ENCODE measurements at regions not wholly inside any gene's neighbourhood (a gene's known extent, or its start where the extent isn't known, plus 50 kb on each side); places are given as distances from the start of the nearest gene placed in this dataset.

DNA sequence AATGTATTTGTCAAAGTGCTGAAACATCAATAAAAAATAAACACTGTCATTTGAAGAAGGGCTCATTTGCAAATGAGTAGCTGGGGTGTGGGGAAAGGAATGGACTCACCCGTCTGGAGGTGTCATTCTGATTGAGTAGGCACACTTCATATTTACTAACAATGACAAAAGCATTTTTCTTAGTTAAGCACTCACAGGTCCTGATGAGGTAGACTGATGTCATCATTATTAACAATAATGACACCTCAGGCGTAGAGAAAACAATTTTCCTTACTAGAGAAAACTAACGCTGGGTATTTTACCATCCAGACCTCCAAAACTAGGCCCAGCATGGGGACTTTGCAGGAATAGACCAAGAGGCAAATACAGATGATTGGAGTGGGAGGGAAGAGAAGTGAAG is 76.0 kb downstream of the UNC5CL start:
- no TSS peak for BruUV-seq (replicated peaks)
- CTCF ChIA-PET (ENCODE audit: low intra/inter-chr PET ratio, low total read pairs), result no interaction called here
- H3K27ac ChIP-seq (ENCODE audit: extremely low read length, insufficient read depth, low read length), result no peak overlapping the region
- H3K36me3 ChIP-seq (replicated peaks in 1 of 2; ENCODE audit: control insufficient read depth in 1 of 2, insufficient read depth in 2 of 2, low read length in 2 of 2), result no peaks in the 10 kb centered on the region
- no peak overlapping the region for H3K9ac ChIP-seq (ENCODE audit: insufficient read depth, low read depth, low read length)
- DNase-seq (ENCODE audit: low spot score), result no peak
- intact Hi-C loops (cut with micrococcal nuclease; ENCODE audit: unreplicated experiment) (no loop called here), in situ Hi-C loops (cut with HindIII; ENCODE audit: extremely low pct_ligation_motif_present, low pct_unique_long_range_greater_than_20kb) (no loop called here)
- peaks cover 56% of the 10 kb centered on the region for H3K4me1 ChIP-seq (ENCODE audit: insufficient read depth, low read length)
- H3K9me3 ChIP-seq (ENCODE audit: low read length), result no peaks in the 10 kb centered on the region
- TF ChIP-seq TBL1XR1 (IDR thresholded peaks at IDR 0.05; ENCODE audit: borderline replicate concordance, low read length, partially characterized antibody) (no peak), ATF7 (IDR thresholded peaks at IDR 0.05) (peak; percentile 52), ATF7 (CRISPR knock-in tag; IDR thresholded peaks at IDR 0.05) (no peak), MAFK (conservative IDR thresholded peaks at IDR 0.05 in 1 of 2, IDR thresholded peaks at IDR 0.05 in 1 of 2; ENCODE audit: low read length in 2 of 2) (peak in 1 of 2 experiments; percentile 48; a peak in 1 of 4 replicates), CREB1 (IDR thresholded peaks at IDR 0.05) (peak; percentile 20; the same call in 1 of the 2 replicates), CREB1 (CRISPR knock-in tag; IDR thresholded peaks at IDR 0.05) (no peak), ZSCAN29 (CRISPR knock-in tag; conservative IDR thresholded peaks at IDR 0.05) (no peak)
- TF ChIP-seq, protein P1, sequence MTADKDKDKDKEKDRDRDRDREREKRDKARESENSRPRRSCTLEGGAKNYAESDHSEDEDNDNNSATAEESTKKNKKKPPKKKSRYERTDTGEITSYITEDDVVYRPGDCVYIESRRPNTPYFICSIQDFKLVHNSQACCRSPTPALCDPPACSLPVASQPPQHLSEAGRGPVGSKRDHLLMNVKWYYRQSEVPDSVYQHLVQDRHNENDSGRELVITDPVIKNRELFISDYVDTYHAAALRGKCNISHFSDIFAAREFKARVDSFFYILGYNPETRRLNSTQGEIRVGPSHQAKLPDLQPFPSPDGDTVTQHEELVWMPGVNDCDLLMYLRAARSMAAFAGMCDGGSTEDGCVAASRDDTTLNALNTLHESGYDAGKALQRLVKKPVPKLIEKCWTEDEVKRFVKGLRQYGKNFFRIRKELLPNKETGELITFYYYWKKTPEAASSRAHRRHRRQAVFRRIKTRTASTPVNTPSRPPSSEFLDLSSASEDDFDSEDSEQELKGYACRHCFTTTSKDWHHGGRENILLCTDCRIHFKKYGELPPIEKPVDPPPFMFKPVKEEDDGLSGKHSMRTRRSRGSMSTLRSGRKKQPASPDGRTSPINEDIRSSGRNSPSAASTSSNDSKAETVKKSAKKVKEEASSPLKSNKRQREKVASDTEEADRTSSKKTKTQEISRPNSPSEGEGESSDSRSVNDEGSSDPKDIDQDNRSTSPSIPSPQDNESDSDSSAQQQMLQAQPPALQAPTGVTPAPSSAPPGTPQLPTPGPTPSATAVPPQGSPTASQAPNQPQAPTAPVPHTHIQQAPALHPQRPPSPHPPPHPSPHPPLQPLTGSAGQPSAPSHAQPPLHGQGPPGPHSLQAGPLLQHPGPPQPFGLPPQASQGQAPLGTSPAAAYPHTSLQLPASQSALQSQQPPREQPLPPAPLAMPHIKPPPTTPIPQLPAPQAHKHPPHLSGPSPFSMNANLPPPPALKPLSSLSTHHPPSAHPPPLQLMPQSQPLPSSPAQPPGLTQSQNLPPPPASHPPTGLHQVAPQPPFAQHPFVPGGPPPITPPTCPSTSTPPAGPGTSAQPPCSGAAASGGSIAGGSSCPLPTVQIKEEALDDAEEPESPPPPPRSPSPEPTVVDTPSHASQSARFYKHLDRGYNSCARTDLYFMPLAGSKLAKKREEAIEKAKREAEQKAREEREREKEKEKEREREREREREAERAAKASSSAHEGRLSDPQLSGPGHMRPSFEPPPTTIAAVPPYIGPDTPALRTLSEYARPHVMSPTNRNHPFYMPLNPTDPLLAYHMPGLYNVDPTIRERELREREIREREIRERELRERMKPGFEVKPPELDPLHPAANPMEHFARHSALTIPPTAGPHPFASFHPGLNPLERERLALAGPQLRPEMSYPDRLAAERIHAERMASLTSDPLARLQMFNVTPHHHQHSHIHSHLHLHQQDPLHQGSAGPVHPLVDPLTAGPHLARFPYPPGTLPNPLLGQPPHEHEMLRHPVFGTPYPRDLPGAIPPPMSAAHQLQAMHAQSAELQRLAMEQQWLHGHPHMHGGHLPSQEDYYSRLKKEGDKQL (CRISPR knock-in tag; IDR thresholded peaks at IDR 0.05; ENCODE audit: low read depth), result no peak
- FAIRE-seq, result no peak
- ATAC-seq, result no peak
- no peaks in the 10 kb centered on the region for H4K20me1 ChIP-seq (ENCODE audit: insufficient read depth, low read length)
- POLR2A ChIA-PET, result no interaction called here
- no peaks in the 10 kb centered on the region for H3K27me3 ChIP-seq (ENCODE audit: control insufficient read depth in 1 of 2, insufficient read depth in 2 of 2, low read length in 2 of 2)
- H2AFZ ChIP-seq (ENCODE audit: low read length), result no peak overlapping the region
- WGBS (ENCODE audit: low lambda C conversion rate), result 64% methylated on average over 3 of the region's 3 CpGs
- no peaks in the 10 kb centered on the region for H3K79me2 ChIP-seq (ENCODE audit: insufficient read depth, low read length)
- no peak overlapping the region for H3K4me3 ChIP-seq (replicated peaks in 1 of 3; ENCODE audit: insufficient read depth in 1 of 3, low read depth in 2 of 3, low read length in 3 of 3)
- H3K4me2 ChIP-seq (ENCODE audit: low read depth, low read length), result no peak overlapping the region
